SK-N-SH (cell line): ENCODE measurements at regions not wholly inside any gene's neighbourhood (a gene's known extent, or its start where the extent isn't known, plus 50 kb on each side); places are given as distances from the start of the nearest gene placed in this dataset.

ENCODE experiments used
- CHD2 ChIP-seq: fragments of 150-350 bp; IDR thresholded peaks from 2 replicates; pipeline ENCODE4 v1.6.1; 2018; ENCODE audit warnings: low read length; ENCODE audit not compliant: partially characterized antibody
- CTCF ChIP-seq: fragments of 200-600 bp; sonication (generic); IDR thresholded peaks from 2 replicates; pipeline ENCODE4 v1.6.1; 2017; ENCODE audit warnings: antibody characterized with exemption, mild to moderate bottlenecking, moderate library complexity
- IRF3 ChIP-seq: fragments of 150-350 bp; IDR thresholded peaks from 2 replicates; pipeline ENCODE4 v1.6.1; 2016; ENCODE audit warnings: mild to moderate bottlenecking, low read depth, low read length
- MXI1 ChIP-seq: IDR thresholded peaks from 2 replicates; pipeline ENCODE4 v1.6.1; 2012; ENCODE audit warnings: mild to moderate bottlenecking, low read depth, low read length, improper control_type of control experiment
- NFIC ChIP-seq: IDR thresholded peaks from 2 replicates; pipeline ENCODE4 v1.4.0; 2012; ENCODE audit warnings: borderline replicate concordance
- NRF1 ChIP-seq: IDR thresholded peaks from 2 replicates; pipeline ENCODE4 v1.6.1; 2012; ENCODE audit warnings: low read depth, mild to moderate bottlenecking, low read length
- SIN3A ChIP-seq: IDR thresholded peaks from 2 replicates; pipeline ENCODE4 v1.6.1; 2012; ENCODE audit warnings: low read depth, mild to moderate bottlenecking, low read length, moderate library complexity, borderline replicate concordance
- TAF1 ChIP-seq: IDR thresholded peaks from 2 replicates; pipeline ENCODE4 v1.6.1; 2012; ENCODE audit warnings: low read depth, mild to moderate bottlenecking, low read length, moderate library complexity, borderline replicate concordance

GRCh38 chr12:3379079-3379478 is 111.9 kb upstream of the PRMT8 start:
- TF ChIP-seq CTCF, result no peak
- TF ChIP-seq NFIC, result no peak
- TF ChIP-seq MXI1, result no peak
- TF ChIP-seq IRF3, result no peak
- no peak for TF ChIP-seq TAF1
- no peak for TF ChIP-seq NRF1
- TF ChIP-seq SIN3A, result no peak
- no peak for TF ChIP-seq CHD2
